ENCODE measurements at regions not wholly inside any gene's neighbourhood (a gene's known extent, or its start where the extent isn't known, plus 50 kb on each side); places are given as distances from the start of the nearest gene placed in this dataset.

- H3K27me3 Mint-ChIP-seq, result no peaks in the 10 kb centered on the region
- ATAC-seq (replicated peaks) (no peak), DNase-seq (no peak)
- H3K9me3 Mint-ChIP-seq, result no peaks in the 10 kb centered on the region
- no peaks in the 10 kb centered on the region for H3K36me3 Mint-ChIP-seq
- H3K27ac Mint-ChIP-seq, result no peak overlapping the region
- no peak overlapping the region for H3K4me3 Mint-ChIP-seq
- peaks cover 29 to 55% of the 10 kb centered on the region in 2 donors for H3K4me1 Mint-ChIP-seq
Observed at GRCh38 chr6:156391977-156392376, 385.2 kb upstream of the ARID1B start.

DNA sequence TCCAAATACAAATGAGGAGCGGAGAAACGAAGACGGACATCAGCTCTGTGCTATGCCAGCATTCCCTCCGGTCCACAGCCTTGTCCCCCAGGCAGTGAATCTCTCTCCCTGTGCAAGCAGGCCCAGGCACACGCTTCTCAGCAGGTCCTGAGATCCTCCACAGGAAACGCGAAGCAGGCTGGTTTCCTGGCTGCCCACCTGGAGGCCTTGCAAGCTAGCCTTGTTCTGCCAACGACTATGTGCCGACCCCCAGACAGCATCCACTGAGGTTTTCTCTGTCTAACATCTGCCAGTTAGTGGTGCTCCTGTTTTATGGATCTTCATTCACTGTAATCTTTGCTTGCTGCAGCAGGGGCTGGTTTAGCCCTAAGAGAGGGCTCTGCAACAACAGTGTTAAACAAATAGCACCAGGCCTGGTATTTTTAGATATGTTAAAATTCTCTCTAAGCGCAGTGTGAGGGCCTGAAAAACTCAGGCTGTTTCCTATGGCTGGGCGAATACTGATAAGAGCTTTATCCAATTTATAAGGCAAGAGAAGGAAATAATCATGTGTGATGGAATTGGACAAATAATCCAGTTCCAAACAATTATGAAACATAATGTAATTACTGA is 386.0 kb upstream of the ARID1B start:
- Mint-ChIP-seq H3K36me3 (no peaks in the 10 kb centered on the region), H3K9me3 (peaks cover 0 to 2% of the 10 kb centered on the region in 2 donors), H3K4me1 (peaks cover 25 to 49% of the 10 kb centered on the region in 2 donors), H3K4me3 (no peak overlapping the region), H3K27ac (no peak overlapping the region), H3K27me3 (no peaks in the 10 kb centered on the region)
- ATAC-seq (replicated peaks) (no peak), DNase-seq (no peak)

- DNase-seq (no peak), ATAC-seq (replicated peaks) (no peak)
- Mint-ChIP-seq H3K9me3 (peaks cover 0 to 6% of the 10 kb centered on the region in 2 donors), H3K27ac (no peak overlapping the region), H3K36me3 (no peaks in the 10 kb centered on the region), H3K27me3 (no peaks in the 10 kb centered on the region), H3K4me1 (peaks cover 25 to 43% of the 10 kb centered on the region in 2 donors), H3K4me3 (no peak overlapping the region)
Observed at GRCh38 chr6:156390621-156391020, 386.6 kb upstream of the ARID1B start.

GRCh38 chr6:156389296-156389695 is 387.9 kb upstream of the ARID1B start:
- H3K27me3 Mint-ChIP-seq, result no peaks in the 10 kb centered on the region
- DNase-seq, result no peak
- no peak overlapping the region for H3K4me3 Mint-ChIP-seq
- H3K27ac Mint-ChIP-seq, result no peak overlapping the region
- H3K4me1 Mint-ChIP-seq, result peaks cover 20 to 35% of the 10 kb centered on the region in 2 donors
- ATAC-seq (replicated peaks), result no peak
- no peaks in the 10 kb centered on the region for H3K36me3 Mint-ChIP-seq
- peaks cover 0 to 6% of the 10 kb centered on the region in 2 donors for H3K9me3 Mint-ChIP-seq

DNA sequence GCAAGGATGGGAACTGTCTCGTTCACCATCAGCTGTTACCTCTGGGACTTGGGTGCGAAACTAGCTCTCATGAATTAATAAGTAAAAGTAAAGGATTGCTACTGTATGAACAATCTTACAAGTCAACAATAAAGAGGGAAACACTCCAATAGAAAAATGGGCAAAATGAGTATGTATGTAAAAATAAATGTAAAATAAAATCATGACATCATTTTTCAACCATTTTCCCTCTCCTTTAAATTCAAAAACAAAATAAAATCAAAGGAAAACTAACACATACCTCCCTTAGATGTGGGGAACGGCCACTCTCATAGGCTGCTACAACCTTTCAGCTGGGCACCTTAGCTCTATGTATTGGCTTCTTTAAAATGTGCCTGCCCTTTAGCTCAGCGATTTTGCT is 389.7 kb upstream of the ARID1B start:
- Mint-ChIP-seq H3K4me1 (peaks cover 8 to 18% of the 10 kb centered on the region in 2 donors), H3K9me3 (peaks cover 0 to 6% of the 10 kb centered on the region in 2 donors), H3K4me3 (no peak overlapping the region), H3K36me3 (no peaks in the 10 kb centered on the region), H3K27me3 (no peaks in the 10 kb centered on the region), H3K27ac (no peak overlapping the region)
- no peak for DNase-seq
- no peak for ATAC-seq (replicated peaks)

GRCh38 chr6:156383059-156383458 is 394.1 kb upstream of the ARID1B start:
- Mint-ChIP-seq H3K36me3 (no peaks in the 10 kb centered on the region), H3K27ac (no peak overlapping the region), H3K4me1 (peaks cover 0 to 4% of the 10 kb centered on the region in 2 donors), H3K27me3 (no peaks in the 10 kb centered on the region), H3K9me3 (peaks cover 0 to 6% of the 10 kb centered on the region in 2 donors), H3K4me3 (no peak overlapping the region)
- DNase-seq (no peak), ATAC-seq (replicated peaks) (no peak)

DNA sequence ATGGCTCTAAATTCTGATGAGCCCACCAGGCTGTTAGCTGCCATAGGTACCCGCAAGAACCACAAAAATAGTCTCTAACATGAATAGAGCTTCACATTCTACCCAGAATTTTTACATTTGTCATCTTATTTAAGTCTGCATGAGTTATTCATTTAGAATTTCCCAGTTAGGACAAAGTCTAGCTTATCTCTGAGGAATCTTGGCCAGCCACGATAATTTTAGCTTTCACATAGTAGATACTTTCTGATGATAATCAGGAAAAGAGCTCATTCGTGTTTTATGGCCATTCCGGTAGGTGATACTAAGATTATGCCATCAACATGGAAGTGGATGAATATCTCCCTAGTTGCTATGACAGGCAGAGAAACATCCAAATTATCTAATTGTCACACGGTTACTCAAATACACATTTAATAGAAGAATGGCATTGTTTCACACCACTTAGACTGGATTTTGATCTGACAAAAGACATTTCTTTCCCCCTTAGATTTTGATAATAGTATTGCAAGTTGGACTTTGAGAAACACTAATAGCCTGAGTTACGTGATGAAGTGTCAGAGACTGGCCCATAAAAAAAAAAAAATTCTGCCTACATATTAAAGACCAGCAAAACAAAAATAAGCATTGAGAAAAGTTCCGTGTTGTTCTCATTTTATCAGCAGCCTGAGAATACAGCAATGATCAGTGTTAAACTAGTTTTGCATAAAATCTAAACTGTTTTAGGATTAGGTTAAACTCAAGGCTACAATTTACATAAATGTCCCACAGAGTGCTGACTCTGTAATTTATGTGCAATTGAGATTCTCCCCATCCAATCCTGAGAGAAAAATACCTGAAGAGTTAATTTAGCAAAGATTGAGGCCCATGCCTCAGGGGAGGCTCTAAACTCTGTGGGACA is 397.5 kb upstream of the ARID1B start:
- Mint-ChIP-seq H3K4me1 (peaks cover 0 to 4% of the 10 kb centered on the region in 2 donors), H3K36me3 (no peaks in the 10 kb centered on the region), H3K4me3 (no peak overlapping the region), H3K9me3 (no peaks in the 10 kb centered on the region), H3K27ac (no peak overlapping the region), H3K27me3 (no peaks in the 10 kb centered on the region)
- ATAC-seq (replicated peaks) (no peak), DNase-seq (no peak)

- no peaks in the 10 kb centered on the region for H3K9me3 Mint-ChIP-seq
- no peak overlapping the region for H3K27ac Mint-ChIP-seq
- no peak overlapping the region for H3K4me3 Mint-ChIP-seq
- no peaks in the 10 kb centered on the region for H3K36me3 Mint-ChIP-seq
- no peak for ATAC-seq (replicated peaks)
- H3K4me1 Mint-ChIP-seq, result peaks cover 0 to 4% of the 10 kb centered on the region in 2 donors
- no peaks in the 10 kb centered on the region for H3K27me3 Mint-ChIP-seq
- no peak for DNase-seq
Observed at GRCh38 chr6:156378853-156379252, 398.3 kb upstream of the ARID1B start.

GRCh38 chr6:156376091-156376490 is 401.1 kb upstream of the ARID1B start:
- DNase-seq (no peak), ATAC-seq (replicated peaks) (no peak)
- Mint-ChIP-seq H3K9me3 (no peaks in the 10 kb centered on the region), H3K27ac (no peak overlapping the region), H3K4me1 (peaks cover 0 to 2% of the 10 kb centered on the region in 2 donors), H3K27me3 (no peaks in the 10 kb centered on the region), H3K4me3 (no peak overlapping the region), H3K36me3 (no peaks in the 10 kb centered on the region)

- ATAC-seq (replicated peaks), result no peak
- Mint-ChIP-seq H3K27me3 (no peaks in the 10 kb centered on the region), H3K9me3 (peaks cover 4 to 7% of the 10 kb centered on the region in 2 donors)
Observed at GRCh38 chr6:156359912-156360311, 417.3 kb upstream of the ARID1B start.

DNA sequence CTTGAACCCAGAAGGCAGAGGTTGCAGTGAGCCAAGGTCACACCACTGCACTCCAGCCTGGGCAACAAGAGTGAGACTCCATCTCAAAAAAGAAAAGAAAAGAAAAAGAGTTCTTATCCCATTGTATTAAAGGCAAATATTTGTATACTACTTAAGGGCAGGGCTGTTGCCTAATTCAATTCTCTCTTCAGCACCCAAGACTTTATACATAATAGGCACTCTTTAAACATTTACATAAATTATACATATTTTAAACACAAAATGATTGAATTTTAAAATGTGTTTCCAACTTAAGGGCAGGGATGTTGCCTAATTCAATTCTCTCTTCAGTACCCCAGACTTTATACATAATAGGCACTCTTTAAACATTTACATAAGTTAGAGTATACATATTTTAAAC is 424.3 kb upstream of the ARID1B start:
- DNase-seq, result no peak
- ATAC-seq (replicated peaks), result no peak
- H3K27me3 Mint-ChIP-seq, result peaks cover 0 to 6% of the 10 kb centered on the region in 2 donors
- peaks cover 0 to 5% of the 10 kb centered on the region in 2 donors for H3K36me3 Mint-ChIP-seq
- H3K27ac Mint-ChIP-seq, result no peak overlapping the region
- no peak overlapping the region for H3K4me3 Mint-ChIP-seq
- peaks cover 0 to 3% of the 10 kb centered on the region in 2 donors for H3K9me3 Mint-ChIP-seq
- peaks cover 0 to 6% of the 10 kb centered on the region in 2 donors for H3K4me1 Mint-ChIP-seq

More at GRCh38 chr6:156359912-156360311, 417.3 kb upstream of the ARID1B start:
- H3K36me3 Mint-ChIP-seq, result peaks cover 3 to 8% of the 10 kb centered on the region in 2 donors
- no peak overlapping the region for H3K27ac Mint-ChIP-seq
- no peak overlapping the region for H3K4me3 Mint-ChIP-seq
- peaks cover 1 to 12% of the 10 kb centered on the region in 2 donors for H3K4me1 Mint-ChIP-seq
- DNase-seq, result no peak

- no peak overlapping the region for H3K27ac Mint-ChIP-seq
- no peak for ATAC-seq (replicated peaks)
- peaks cover 1 to 6% of the 10 kb centered on the region in 2 donors for H3K4me1 Mint-ChIP-seq
Observed at GRCh38 chr6:156351346-156351966, 425.7 kb upstream of the ARID1B start.

GRCh38 chr6:156350337-156350736 is 426.8 kb upstream of the ARID1B start:
- H3K9me3 Mint-ChIP-seq, result no peaks in the 10 kb centered on the region
- peaks cover 1 to 6% of the 10 kb centered on the region in 2 donors for H3K4me1 Mint-ChIP-seq
- no peak overlapping the region for H3K27ac Mint-ChIP-seq
- H3K4me3 Mint-ChIP-seq, result no peak overlapping the region
- ATAC-seq (replicated peaks), result no peak
- no peaks in the 10 kb centered on the region for H3K36me3 Mint-ChIP-seq
- peaks cover 0 to 6% of the 10 kb centered on the region in 2 donors for H3K27me3 Mint-ChIP-seq
- DNase-seq, result no peak

More at GRCh38 chr6:156351346-156351966, 425.7 kb upstream of the ARID1B start:
- Mint-ChIP-seq H3K27me3 (peaks cover 0 to 6% of the 10 kb centered on the region in 2 donors), H3K9me3 (no peaks in the 10 kb centered on the region), H3K4me3 (no peak overlapping the region), H3K36me3 (no peaks in the 10 kb centered on the region)
- no peak for DNase-seq

- DNase-seq (no peak), ATAC-seq (replicated peaks) (no peak)
- Mint-ChIP-seq H3K36me3 (no peaks in the 10 kb centered on the region), H3K27ac (no peak overlapping the region), H3K27me3 (peaks cover 0 to 6% of the 10 kb centered on the region in 2 donors), H3K4me1 (peaks cover 1 to 6% of the 10 kb centered on the region in 2 donors), H3K9me3 (no peaks in the 10 kb centered on the region), H3K4me3 (no peak overlapping the region)
Observed at GRCh38 chr6:156348849-156349248, 428.3 kb upstream of the ARID1B start.
